Mesenchymal stem cell (in vitro differentiated cells and primary cell): ENCODE measurements at regions not wholly inside any gene's neighbourhood (a gene's known extent, or its start where the extent isn't known, plus 50 kb on each side); places are given as distances from the start of the nearest gene placed in this dataset.

Source experiments
- DNase-seq: peaks from one replicate; pipeline ENCODE4 v3.0.0-alpha.2; 2013
- H2AFZ ChIP-seq: one replicate; pipeline ENCODE4 v1.6.1; 2013; ENCODE audit warnings: low read depth, mild to moderate bottlenecking, control low read depth, inconsistent platforms, low read length, moderate library complexity
- H2AK5ac ChIP-seq: 2 replicates; pipeline ENCODE4 v1.6.1; 2013; ENCODE audit warnings: low read length, moderate library complexity, mild to moderate bottlenecking, inconsistent platforms; ENCODE audit not compliant: severe bottlenecking
- H2BK120ac ChIP-seq: one replicate; pipeline ENCODE4 v1.6.1; 2013; ENCODE audit warnings: low read depth, mild to moderate bottlenecking, inconsistent platforms, low read length, moderate library complexity
- H2BK12ac ChIP-seq, 2 experiments: one replicate each; pipeline ENCODE4 v1.6.1; 2013; ENCODE audit warnings: inconsistent platforms in 2 of 2, low read length in 2 of 2, mild to moderate bottlenecking in 2 of 2, moderate library complexity in 2 of 2, control low read depth in 1 of 2
- H2BK15ac ChIP-seq: one replicate; pipeline ENCODE4 v1.6.1; 2013; ENCODE audit warnings: mild to moderate bottlenecking, low read depth, inconsistent platforms; ENCODE audit not compliant: poor library complexity, severe bottlenecking
- H2BK5ac ChIP-seq: 2 replicates; pipeline ENCODE4 v1.6.1; 2013; ENCODE audit warnings: low read depth, mild to moderate bottlenecking, low read length, control low read depth, inconsistent platforms; ENCODE audit not compliant: poor library complexity, severe bottlenecking
- H3K14ac ChIP-seq, 2 experiments: one replicate each; pipeline ENCODE4 v1.6.1; 2013; ENCODE audit warnings: inconsistent platforms in 2 of 2, low read length in 2 of 2, control low read depth in 1 of 2, mild to moderate bottlenecking in 1 of 2, moderate library complexity in 1 of 2
- H3K18ac ChIP-seq, 2 experiments: one replicate each; pipeline ENCODE4 v1.6.1; 2013; ENCODE audit warnings: inconsistent platforms in 2 of 2, low read length in 2 of 2, control low read depth in 1 of 2, low read depth in 1 of 2, mild to moderate bottlenecking in 1 of 2
- H3K23ac ChIP-seq, 2 experiments: one replicate each; pipeline ENCODE4 v1.6.1; 2013; ENCODE audit warnings: inconsistent platforms in 2 of 2, low read length in 2 of 2, mild to moderate bottlenecking in 2 of 2, moderate library complexity in 2 of 2, control low read depth in 1 of 2
- H3K27ac ChIP-seq: 2 replicates; pipeline ENCODE4 v1.5.1; 2013; ENCODE audit warnings: mild to moderate bottlenecking, moderate library complexity, low read length, control low read depth, inconsistent platforms; ENCODE audit not compliant: poor library complexity, severe bottlenecking
- H3K27me3 ChIP-seq, 2 experiments: 2 replicates each; pipeline versions ENCODE4 v1.6.1 to v1.7.0; 2013; ENCODE audit warnings: low read length in 2 of 2, mild to moderate bottlenecking in 2 of 2, moderate library complexity in 2 of 2, control low read depth in 1 of 2, inconsistent platforms in 1 of 2; ENCODE audit not compliant: control insufficient read depth in 1 of 2, insufficient read depth in 1 of 2
- H3K36me3 ChIP-seq, 2 experiments: 2 replicates each; pipeline versions ENCODE4 v1.6.1 to v1.7.0; 2013; ENCODE audit warnings: low read length in 2 of 2, control low read depth in 1 of 2, inconsistent platforms in 1 of 2, low read depth in 1 of 2, mild to moderate bottlenecking in 1 of 2; ENCODE audit not compliant: insufficient read depth in 2 of 2, control insufficient read depth in 1 of 2
- H3K4ac ChIP-seq, 2 experiments: one replicate each; pipeline ENCODE4 v1.6.1; 2013; ENCODE audit warnings: inconsistent platforms in 2 of 2, low read length in 2 of 2, mild to moderate bottlenecking in 2 of 2, moderate library complexity in 2 of 2, control low read depth in 1 of 2, low read depth in 1 of 2
- H3K4me1 ChIP-seq: 2 replicates; pipeline ENCODE4 v1.6.1; 2013; ENCODE audit warnings: low read depth, low read length, control low read depth; ENCODE audit not compliant: control insufficient read depth, insufficient read depth
- H3K4me2 ChIP-seq: 2 replicates; pipeline ENCODE4 v1.6.1; 2013; ENCODE audit warnings: low read length, mild to moderate bottlenecking, inconsistent platforms; ENCODE audit not compliant: poor library complexity, severe bottlenecking
- H3K4me3 ChIP-seq, 2 experiments: 2 replicates each; pipeline versions ENCODE4 v1.5.1 to v1.7.0; 2013; ENCODE audit warnings: low read length in 2 of 2, mild to moderate bottlenecking in 2 of 2, control low read depth in 1 of 2, low read depth in 1 of 2; ENCODE audit not compliant: insufficient read depth in 1 of 2
- H3K79me1 ChIP-seq: replicated peaks from 2 replicates; pipeline ENCODE4 v1.6.1; 2013; ENCODE audit warnings: mild to moderate bottlenecking, control low read depth, low read length, inconsistent platforms; ENCODE audit not compliant: poor library complexity, severe bottlenecking
- H3K9ac ChIP-seq: 2 replicates; pipeline ENCODE4 v1.7.0; 2013; ENCODE audit warnings: mild to moderate bottlenecking, low read length, moderate library complexity
- H3K9me3 ChIP-seq: 2 replicates; pipeline ENCODE4 v1.7.0; 2013; ENCODE audit warnings: mild to moderate bottlenecking, low read length; ENCODE audit not compliant: control insufficient read depth
- H4K8ac ChIP-seq: one replicate; pipeline ENCODE4 v1.6.1; 2013; ENCODE audit warnings: inconsistent platforms, mild to moderate bottlenecking, low read length, moderate library complexity
- H4K91ac ChIP-seq: one replicate; pipeline ENCODE4 v1.6.1; 2013; ENCODE audit warnings: mild to moderate bottlenecking, low read length, inconsistent platforms
- WGBS: methylation state at CpG from one replicate; pipeline ENCODE4 v1.1.7; 2013; ENCODE audit warnings: mixed read lengths; 5-methylcytosine and 5-hydroxymethylcytosine counted together

GRCh38 chr3:135898774-135899173 lies 66.8 kb upstream of the PPP2R3A start:
- Histone ChIP-seq H3K79me1 (no peaks in the 10 kb centered on the region), H3K4ac (no peak overlapping the region), H3K9me3 (peaks cover 12% of the 10 kb centered on the region), H2AK5ac (no peak overlapping the region), H3K9ac (no peak overlapping the region), H3K18ac (no peak overlapping the region), H3K27ac (no peak overlapping the region), H3K14ac (no peak overlapping the region), H3K27me3 (no peaks in the 10 kb centered on the region), H3K4me1 (peaks cover 7% of the 10 kb centered on the region), H2AFZ (no peak overlapping the region), H3K4me3 (no peak overlapping the region), H2BK12ac (no peak overlapping the region), H2BK15ac (no peak overlapping the region), H2BK5ac (no peak overlapping the region), H3K36me3 (no peaks in the 10 kb centered on the region), H2BK120ac (no peak overlapping the region), H3K23ac (no peak overlapping the region), H3K4me2 (no peak overlapping the region), H4K8ac (no peak overlapping the region), H4K91ac (no peak overlapping the region)
- no peak for DNase-seq
- 78% methylated on average over 2 of the region's 3 CpGs for WGBS

- 70% methylated on average over 5 of the region's 5 CpGs for WGBS
- Histone ChIP-seq H3K14ac (no peak overlapping the region), H3K36me3 (no peaks in the 10 kb centered on the region), H3K79me1 (no peaks in the 10 kb centered on the region), H2AFZ (no peak overlapping the region), H3K4me1 (peaks cover 3% of the 10 kb centered on the region), H3K27me3 (no peaks in the 10 kb centered on the region), H3K23ac (no peak overlapping the region), H3K9ac (no peak overlapping the region), H2BK12ac (no peak overlapping the region), H2BK120ac (no peak overlapping the region), H4K91ac (no peak overlapping the region), H2BK15ac (no peak overlapping the region), H3K4me3 (no peak overlapping the region), H2BK5ac (no peak overlapping the region), H3K27ac (no peak overlapping the region), H3K18ac (no peak overlapping the region), H3K9me3 (peaks cover 12% of the 10 kb centered on the region), H3K4me2 (no peak overlapping the region), H2AK5ac (no peak overlapping the region), H4K8ac (no peak overlapping the region), H3K4ac (no peak overlapping the region)
- no peak for DNase-seq
Observed at GRCh38 chr3:135905058-135905724, 60.3 kb upstream of the PPP2R3A start.

GRCh38 chr3:135907422-135908165 lies 57.9 kb upstream of the PPP2R3A start:
- H2AK5ac ChIP-seq, result no peak overlapping the region
- no peak overlapping the region for H3K4me2 ChIP-seq
- H3K79me1 ChIP-seq, result no peaks in the 10 kb centered on the region
- H3K27me3 ChIP-seq, result no peaks in the 10 kb centered on the region
- 75% methylated on average over 3 of the region's 3 CpGs for WGBS
- H3K9me3 ChIP-seq, result no peaks in the 10 kb centered on the region
- no peak overlapping the region for H2AFZ ChIP-seq
- no peak overlapping the region for H4K8ac ChIP-seq
- no peak overlapping the region for H3K23ac ChIP-seq
- no peak overlapping the region for H3K4ac ChIP-seq
- H3K27ac ChIP-seq, result no peak overlapping the region
- H3K18ac ChIP-seq, result no peak overlapping the region
- H3K9ac ChIP-seq, result no peak overlapping the region
- H2BK12ac ChIP-seq, result no peak overlapping the region
- H2BK15ac ChIP-seq, result no peak overlapping the region
- no peak overlapping the region for H2BK5ac ChIP-seq
- no peak overlapping the region for H3K4me3 ChIP-seq
- no peak overlapping the region for H2BK120ac ChIP-seq
- H3K14ac ChIP-seq, result no peak overlapping the region
- no peak overlapping the region for H4K91ac ChIP-seq
- H3K36me3 ChIP-seq, result no peaks in the 10 kb centered on the region
- peaks cover 3% of the 10 kb centered on the region for H3K4me1 ChIP-seq
- DNase-seq, result no peak

GRCh38 chr3:135908225-135908624 lies 57.3 kb upstream of the PPP2R3A start:
- Histone ChIP-seq H2BK12ac (no peak overlapping the region), H3K36me3 (no peaks in the 10 kb centered on the region), H3K18ac (no peak overlapping the region), H4K8ac (no peak overlapping the region), H3K4me2 (no peak overlapping the region), H4K91ac (no peak overlapping the region), H3K27ac (no peak overlapping the region), H3K9ac (no peak overlapping the region), H3K23ac (no peak overlapping the region), H2BK5ac (no peak overlapping the region), H3K79me1 (no peaks in the 10 kb centered on the region), H3K14ac (no peak overlapping the region), H3K4me3 (no peak overlapping the region), H2BK15ac (no peak overlapping the region), H2AK5ac (no peak overlapping the region), H2AFZ (no peak overlapping the region), H3K4ac (no peak overlapping the region), H3K9me3 (no peaks in the 10 kb centered on the region), H3K27me3 (no peaks in the 10 kb centered on the region), H2BK120ac (no peak overlapping the region), H3K4me1 (peaks cover 3% of the 10 kb centered on the region)
- 88% methylated on average over 7 of the region's 7 CpGs for WGBS
- no peak for DNase-seq
